ENCODE measurements at regions not wholly inside any gene's neighbourhood (a gene's known extent, or its start where the extent isn't known, plus 50 kb on each side); places are given as distances from the start of the nearest gene placed in this dataset.

- intact Hi-C loops (cut with micrococcal nuclease) (no loop called here), in situ Hi-C loops (cut with MboI; ENCODE audit: low sequenced_read_pairs) (no loop called here), dilution Hi-C loops (cut with HindIII; ENCODE audit: low sequenced_read_pairs, unreplicated experiment) (no loop called here)
- Histone ChIP-seq H4K5ac (ENCODE audit: low read depth, low read length) (no peak overlapping the region), H3K4ac (ENCODE audit: low read depth, low read length) (no peak overlapping the region), H3K36me3 (ENCODE audit: control insufficient read depth, insufficient read depth, low read length) (no peaks in the 10 kb centered on the region), H3K9me3 (ENCODE audit: control insufficient read depth, insufficient read depth, low read length) (no peaks in the 10 kb centered on the region), H4K8ac (ENCODE audit: low read depth in 2 of 2, low read length in 2 of 2) (no peak overlapping the region), H2BK120ac (ENCODE audit: low read depth, low read length) (no peak overlapping the region), H3K27me3 (ENCODE audit: control insufficient read depth, insufficient read depth, low read length) (no peaks in the 10 kb centered on the region), H3K4me2 (ENCODE audit: low read depth, low read length) (no peak overlapping the region), H2AK5ac (ENCODE audit: low read depth, low read length) (no peak overlapping the region), H3K18ac (ENCODE audit: low read depth, low read length) (no peak overlapping the region), H2BK20ac (ENCODE audit: low read depth, low read length) (no peak overlapping the region), H3K9ac (ENCODE audit: low read depth, low read length) (no peak overlapping the region), H3K14ac (replicated peaks; ENCODE audit: low read depth, low read length) (no peak overlapping the region), H3K79me1 (ENCODE audit: low read depth in 1 of 2, low read length in 2 of 2) (no peaks in the 10 kb centered on the region), H2BK15ac (ENCODE audit: low read depth, low read length) (no peak overlapping the region), H4K91ac (ENCODE audit: insufficient read depth, low read depth, low read length) (no peak overlapping the region), H3K9me1 (ENCODE audit: insufficient read depth, low read length) (no peaks in the 10 kb centered on the region), H4K20me1 (ENCODE audit: insufficient read depth, low read length) (no peaks in the 10 kb centered on the region), H2BK5ac (ENCODE audit: low read depth, low read length, poor library complexity, severe bottlenecking) (no peak overlapping the region), H3K23ac (ENCODE audit: low read depth, low read length) (no peak overlapping the region), H2AK9ac (replicated peaks; ENCODE audit: low read depth, low read length, poor library complexity) (no peak overlapping the region), H3K56ac (ENCODE audit: extremely low read depth, insufficient read depth, low read length) (no peak overlapping the region), H2AFZ (replicated peaks; ENCODE audit: low read length, poor library complexity) (no peak overlapping the region), H3K27ac (ENCODE audit: insufficient read depth, low read length) (no peak overlapping the region), H3K4me1 (ENCODE audit: control insufficient read depth, insufficient read depth, low read length) (no peaks in the 10 kb centered on the region), H3K4me3 (ENCODE audit: insufficient read depth, low read depth, low read length) (no peak overlapping the region)
- CTCF ChIA-PET = no interaction called here
- POLR2A ChIA-PET (ENCODE audit: unreplicated experiment) = no interaction called here
- ATAC-seq (ENCODE audit: low read depth) (no peak), DNase-seq (no peak)
- WGBS, 2 experiments (ENCODE audit: extremely low coverage in 2 of 2, insufficient read length in 1 of 2) = 93% methylated on average over 2 of the region's 2 CpGs; no CpG with 5 or more reads in 1 of the 2 experiments
- no peak for TF ChIP-seq MXI1 (IDR thresholded peaks at IDR 0.05; ENCODE audit: borderline replicate concordance, low read depth, low read length)
- TF ChIP-seq SMC3 (IDR thresholded peaks at IDR 0.05; ENCODE audit: low read depth, low read length) = no peak
- no peak for TF ChIP-seq RFX5 (IDR thresholded peaks at IDR 0.05; ENCODE audit: low read depth, low read length)
- TF ChIP-seq FOS (IDR thresholded peaks at IDR 0.05; ENCODE audit: low read depth, low read length) = no peak
- no peak for TF ChIP-seq CHD1 (IDR thresholded peaks at IDR 0.05; ENCODE audit: low read depth, low read length)
- TF ChIP-seq CEBPB (IDR thresholded peaks at IDR 0.05; ENCODE audit: low read depth, low read length) = no peak
- TF ChIP-seq RAD21 (IDR thresholded peaks at IDR 0.05; ENCODE audit: low read length) = no peak
- no peak for TF ChIP-seq RCOR1 (IDR thresholded peaks at IDR 0.05; ENCODE audit: insufficient replicate concordance, low read length)
- no peak for TF ChIP-seq POLR2A (IDR thresholded peaks at IDR 0.05; ENCODE audit: low read depth, low read length)
- TF ChIP-seq BHLHE40 (IDR thresholded peaks at IDR 0.05; ENCODE audit: low read depth, low read length) = no peak
- BruUV-seq (replicated peaks) = no TSS peak
Observed at GRCh38 chr5:105877592-105877991, 1793.1 kb downstream of the EFNA5 start.

Measured in IMR-90 (cell line).